GM12872 (cell line): ENCODE measurements at regions not wholly inside any gene's neighbourhood (a gene's known extent, or its start where the extent isn't known, plus 50 kb on each side); places are given as distances from the start of the nearest gene placed in this dataset.

Experiments
- CTCF ChIP-seq: IDR thresholded peaks from 3 replicates; pipeline ENCODE4 v1.5.1; 2011; ENCODE audit warnings: low read depth, mild to moderate bottlenecking, low read length, moderate library complexity; ENCODE audit not compliant: insufficient read depth

- no peak for TF ChIP-seq CTCF
These were observed 182.1 kb upstream of the TET2 start for GRCh38 chr4:104964410-104965175.

- no peak for TF ChIP-seq CTCF
These were observed 180.2 kb upstream of the TET2 start for GRCh38 chr4:104966349-104967033.

GRCh38 chr4:104967034-104967401 lies 179.7 kb upstream of the TET2 start:
- TF ChIP-seq CTCF = no peak

- no peak for TF ChIP-seq CTCF
These were observed 177.1 kb upstream of the TET2 start for GRCh38 chr4:104969394-104970082.

- no peak for TF ChIP-seq CTCF
These were observed 175.2 kb upstream of the TET2 start for GRCh38 chr4:104971462-104971861.

- TF ChIP-seq CTCF = no peak
These were observed 173.0 kb upstream of the TET2 start for GRCh38 chr4:104973708-104974107.

- no peak for TF ChIP-seq CTCF
These were observed 171.1 kb upstream of the TET2 start for GRCh38 chr4:104975617-104976016.
